T-helper 2 cell (primary cell): ENCODE measurements at regions not wholly inside any gene's neighbourhood (a gene's known extent, or its start where the extent isn't known, plus 50 kb on each side); places are given as distances from the start of the nearest gene placed in this dataset.
"Not testable (repeated sequence)": the region's sequence is repeated elsewhere in the genome, so short reads cannot be mapped to it uniquely, and the experiment has no call there.

Experiments
- DNase-seq, 5 experiments: peaks; one replicate each; pipeline versions ENCODE4 v3.0.0 to v3.0.0-alpha.2; 2012 to 2022

DNA sequence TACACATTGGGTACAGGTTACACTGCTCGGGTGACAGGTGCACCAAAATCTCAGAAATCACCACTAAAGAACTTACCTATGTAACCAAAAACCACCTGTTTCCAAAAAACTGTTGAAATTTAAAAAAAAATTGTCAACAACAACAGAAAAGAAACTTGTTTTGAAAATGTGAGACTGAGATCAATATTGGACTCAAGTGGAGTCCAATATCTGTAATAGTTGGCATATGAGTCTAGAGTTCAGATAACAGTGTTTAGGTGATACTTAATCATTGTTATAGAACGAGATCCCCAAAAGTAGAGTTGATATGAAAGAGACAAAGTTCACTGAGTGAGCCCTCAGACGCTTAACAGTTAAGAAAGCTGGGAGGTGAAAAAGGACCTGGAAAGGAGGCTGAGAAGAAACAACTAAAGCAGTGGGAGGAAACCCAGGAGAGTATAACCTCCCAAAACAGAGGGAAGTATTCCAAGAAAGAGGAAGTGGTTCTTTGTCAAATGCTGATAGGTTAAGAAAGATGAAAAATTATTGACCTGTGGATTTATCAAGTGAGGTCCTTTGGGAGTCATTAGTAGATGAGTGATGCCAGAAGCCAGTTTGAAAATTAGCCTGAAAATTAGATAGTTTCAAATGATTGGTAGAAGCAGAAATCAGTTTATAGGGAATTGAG, 388.6 kb upstream of the DPH6 start:
- DNase-seq: no peak

DNA sequence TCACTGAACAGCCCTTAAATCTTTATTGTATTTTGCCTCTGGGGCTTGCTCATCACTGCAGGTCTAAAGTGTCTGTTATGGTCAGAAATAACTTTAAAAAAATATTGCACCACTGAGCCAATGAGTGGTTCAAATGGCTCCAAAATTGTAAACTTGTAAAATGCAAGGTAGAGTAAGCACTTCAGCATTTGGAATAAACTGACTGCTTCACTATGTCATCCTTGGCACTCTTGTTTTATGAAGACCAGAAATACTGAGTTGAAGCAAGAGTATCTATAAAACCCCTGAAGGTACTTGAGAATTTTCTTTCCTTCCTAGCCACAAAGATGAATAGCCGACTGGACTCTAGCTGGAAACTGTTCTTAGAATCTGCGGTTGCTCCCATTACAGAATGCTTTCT, 390.3 kb upstream of the DPH6 start:
- DNase-seq: no peak

DNA sequence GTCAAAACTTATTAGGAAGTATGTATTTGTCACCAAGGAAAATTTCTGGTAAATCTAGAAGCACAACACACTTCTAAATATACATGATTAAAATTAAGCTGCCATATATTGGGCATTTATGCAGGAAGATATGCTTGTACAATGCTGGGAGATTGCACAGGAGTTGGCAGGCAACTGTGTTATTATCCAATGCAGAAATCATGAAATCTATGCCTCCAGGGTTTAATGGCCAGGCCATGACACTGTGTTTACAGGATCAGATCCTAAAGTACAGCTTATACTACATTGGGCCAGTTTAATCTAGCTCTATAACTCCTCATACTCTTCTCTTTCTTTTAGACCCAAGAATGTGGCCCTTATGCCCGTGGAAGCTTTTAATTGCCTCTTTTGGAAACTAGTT, 391.4 kb upstream of the DPH6 start:
- DNase-seq: no peak

DNA sequence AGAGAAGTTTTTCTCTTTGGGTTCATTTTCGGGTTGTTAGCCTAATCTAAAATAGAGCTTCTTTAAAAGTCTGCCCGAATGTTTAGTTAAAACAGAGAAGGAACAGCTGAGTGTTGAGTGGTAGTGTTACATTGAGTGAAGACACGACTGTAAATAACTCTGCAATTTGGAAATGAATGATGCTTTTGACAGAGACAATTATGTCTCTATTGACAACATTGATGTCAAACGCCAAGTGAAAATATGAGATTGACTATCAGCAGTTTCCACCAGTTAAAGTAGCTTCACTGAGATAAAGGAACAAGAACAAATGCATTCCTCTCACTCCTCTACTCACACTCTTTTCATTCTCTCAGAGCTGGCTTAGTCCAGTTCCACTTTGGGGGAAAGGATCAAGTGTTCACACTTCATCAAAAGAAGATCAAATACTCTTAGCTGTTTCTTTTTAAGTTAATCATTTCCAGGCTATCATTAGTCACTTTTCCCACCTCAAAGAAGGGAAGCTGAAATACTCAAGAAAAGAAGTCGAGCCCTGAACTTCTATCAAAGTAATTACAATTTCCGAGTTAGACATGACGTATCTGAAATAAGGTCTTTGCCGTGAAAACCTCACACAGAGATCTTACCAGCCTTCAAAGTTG, 399.1 kb upstream of the DPH6 start:
- DNase-seq: no peak

DNA sequence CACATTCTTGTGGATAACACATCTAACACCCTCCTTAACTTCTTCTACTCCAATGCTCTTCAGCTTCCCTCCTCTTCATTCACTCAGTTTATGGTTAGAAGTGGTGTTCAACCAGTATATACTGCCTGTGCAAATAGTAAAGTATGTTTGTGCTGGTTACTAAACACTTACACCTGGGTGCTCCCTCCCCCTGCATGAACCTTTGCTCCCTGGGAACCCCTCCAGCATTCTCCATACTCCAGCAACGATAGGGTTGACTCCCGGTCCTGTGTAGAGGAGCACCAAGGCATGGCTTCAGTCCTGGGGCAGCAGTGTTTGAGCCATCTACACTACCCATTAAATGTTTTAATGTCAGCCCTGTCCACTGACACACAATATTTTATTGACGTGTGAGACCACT, 407.5 kb upstream of the DPH6 start:
- no peak for DNase-seq

DNA sequence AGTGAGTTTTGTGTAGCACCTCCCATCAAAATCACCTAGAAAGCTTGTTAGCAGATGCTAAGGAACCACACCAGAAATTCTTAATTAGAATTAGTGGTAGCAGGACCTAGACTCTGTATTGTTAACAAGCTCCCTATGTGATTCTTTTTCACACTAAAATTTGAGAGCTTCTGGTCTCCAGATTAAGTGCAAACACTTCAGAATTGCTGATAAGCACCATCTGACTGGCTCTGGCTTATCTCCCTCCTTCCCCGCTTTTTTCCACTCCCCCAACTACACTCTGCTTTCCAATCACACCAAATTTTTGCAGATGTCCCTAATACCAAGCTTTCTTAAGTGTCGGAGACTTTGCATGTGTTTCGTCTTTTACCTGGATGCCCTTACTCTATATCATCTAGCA, 410.1 kb upstream of the DPH6 start:
- no peak for DNase-seq

DNA sequence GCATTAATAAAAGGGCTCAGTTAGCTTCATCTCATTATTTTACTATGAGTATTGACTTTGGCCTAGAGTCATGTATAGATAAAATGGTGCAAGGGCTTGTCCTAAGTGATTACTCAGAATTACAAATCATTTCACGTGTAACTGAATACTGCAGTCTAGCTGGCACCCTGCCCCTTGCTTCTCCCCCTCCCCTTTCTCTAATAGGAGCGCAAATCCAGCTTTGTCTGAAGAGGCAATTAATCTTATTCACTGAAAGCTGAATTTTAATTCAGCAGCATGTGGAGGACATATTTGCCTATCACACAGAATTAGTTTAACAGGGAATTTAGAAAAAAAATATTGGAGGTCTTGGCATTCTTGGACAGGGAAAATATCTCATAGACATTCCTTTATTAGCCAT, 412.1 kb upstream of the DPH6 start:
- no peak for DNase-seq

DNA sequence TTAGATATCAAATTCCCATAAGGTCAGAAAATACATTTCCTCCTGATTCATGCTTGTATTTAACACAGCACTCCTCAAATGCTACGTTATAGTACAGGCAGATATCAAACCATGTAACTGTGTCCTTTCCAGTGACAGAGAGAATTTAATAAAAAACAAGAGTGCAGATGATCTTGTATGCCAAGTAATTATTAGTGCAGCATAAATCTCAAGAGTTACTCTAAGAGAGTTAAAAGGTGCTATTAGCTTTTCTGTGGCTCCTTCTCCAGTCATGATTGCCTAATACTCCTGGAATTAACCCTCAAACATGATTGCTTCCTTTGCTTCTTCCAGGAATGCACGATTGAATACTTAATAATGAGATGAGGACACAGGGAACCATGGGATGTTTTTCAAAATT, 413.0 kb upstream of the DPH6 start:
- no peak for DNase-seq

DNA sequence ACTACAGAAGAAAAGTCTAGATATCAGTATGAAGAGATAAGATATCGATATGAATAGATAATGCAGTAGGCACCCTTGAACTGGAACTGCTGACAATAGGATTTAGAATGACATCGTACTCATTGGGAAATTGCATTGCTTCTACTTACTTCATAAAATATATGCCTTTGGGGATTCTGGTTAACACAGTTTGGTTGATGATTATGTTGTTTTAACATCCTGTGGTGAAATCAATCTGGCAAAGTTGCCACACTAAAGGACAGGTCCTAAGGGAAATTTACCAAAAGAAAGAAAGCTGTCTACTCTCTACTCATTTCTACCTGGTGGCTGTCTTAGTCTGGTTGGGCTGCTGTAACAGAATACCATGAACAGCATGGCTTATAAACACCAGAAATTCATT, 417.4 kb upstream of the DPH6 start:
- no peak for DNase-seq

DNA sequence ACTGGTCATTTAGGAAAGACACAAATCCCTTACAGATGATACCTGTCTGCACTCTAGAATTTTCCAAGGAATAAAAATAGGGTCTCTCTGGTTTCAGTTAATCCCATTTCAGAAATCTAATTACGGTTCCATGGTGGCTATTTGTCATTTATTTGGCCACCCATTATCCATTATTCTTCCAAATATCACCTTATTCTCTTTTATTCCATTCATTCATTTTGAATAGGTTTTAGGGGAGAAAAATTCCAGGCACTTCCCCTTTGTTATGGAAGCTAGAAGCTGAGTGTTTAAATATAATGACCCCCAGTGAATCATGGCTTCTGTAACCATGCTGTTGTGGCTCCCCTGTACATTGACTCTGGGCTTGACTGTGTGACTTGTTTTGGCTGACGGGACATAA, 420.8 kb upstream of the DPH6 start:
- DNase-seq: no peak

DNA sequence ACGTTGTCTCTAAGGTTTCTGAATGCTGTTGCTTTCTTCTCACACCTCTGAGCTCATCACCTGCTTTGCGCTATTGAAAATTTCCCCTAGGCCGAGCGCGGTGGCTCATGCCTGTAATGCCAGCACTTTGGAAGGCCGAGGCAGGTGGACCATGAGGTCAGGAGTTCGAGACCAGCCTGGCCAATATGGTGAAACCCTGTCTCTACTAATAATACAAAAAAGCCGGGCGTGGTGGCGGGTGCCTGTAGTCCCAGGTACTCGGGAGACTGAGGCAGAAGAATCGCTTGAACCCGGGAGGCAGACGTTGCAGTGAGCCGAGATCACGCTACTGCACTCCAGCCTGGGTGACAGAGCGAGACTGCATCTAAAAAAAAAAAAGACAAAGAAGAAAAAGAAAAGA, 422.0 kb upstream of the DPH6 start:
- DNase-seq: not testable (repeated sequence)

DNA sequence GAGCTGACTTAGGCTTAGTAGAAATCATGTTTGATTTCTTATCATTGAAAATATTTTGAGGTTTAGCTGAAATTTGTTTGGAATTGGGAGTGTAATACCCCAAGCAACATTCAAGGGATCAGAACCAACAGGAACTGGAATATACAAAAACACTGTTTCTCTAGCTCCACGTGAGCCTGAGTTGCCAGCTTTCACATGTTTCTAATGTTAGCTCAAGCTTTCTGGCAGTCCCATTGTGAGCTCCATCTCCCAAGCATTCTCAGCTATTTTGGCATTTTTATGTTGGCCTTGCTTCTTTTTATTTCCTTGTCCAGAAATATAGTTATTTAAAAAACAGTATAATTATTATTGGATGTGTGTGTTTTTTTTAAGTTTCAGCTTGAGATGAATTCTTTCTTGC, 427.1 kb upstream of the DPH6 start:
- DNase-seq: no peak

DNA sequence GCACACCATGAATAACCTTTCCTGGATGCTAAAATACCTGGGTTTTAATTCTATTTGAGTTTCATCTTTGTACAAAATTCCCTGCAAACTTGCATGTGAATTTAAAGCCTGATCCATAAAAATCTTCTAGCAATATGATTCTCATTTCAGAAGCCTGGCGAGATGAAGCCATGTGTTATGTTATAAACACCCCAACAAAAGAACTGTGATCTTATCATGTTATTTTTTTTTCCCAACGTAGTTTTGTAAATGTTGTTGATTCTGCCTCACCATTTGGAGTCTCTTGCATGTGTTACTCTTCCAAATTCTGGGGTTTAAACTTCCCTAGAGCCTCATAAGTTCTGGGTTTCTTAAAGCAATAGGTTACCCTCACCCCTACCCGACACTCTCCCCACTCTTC, 428.1 kb upstream of the DPH6 start:
- DNase-seq: no peak

DNA sequence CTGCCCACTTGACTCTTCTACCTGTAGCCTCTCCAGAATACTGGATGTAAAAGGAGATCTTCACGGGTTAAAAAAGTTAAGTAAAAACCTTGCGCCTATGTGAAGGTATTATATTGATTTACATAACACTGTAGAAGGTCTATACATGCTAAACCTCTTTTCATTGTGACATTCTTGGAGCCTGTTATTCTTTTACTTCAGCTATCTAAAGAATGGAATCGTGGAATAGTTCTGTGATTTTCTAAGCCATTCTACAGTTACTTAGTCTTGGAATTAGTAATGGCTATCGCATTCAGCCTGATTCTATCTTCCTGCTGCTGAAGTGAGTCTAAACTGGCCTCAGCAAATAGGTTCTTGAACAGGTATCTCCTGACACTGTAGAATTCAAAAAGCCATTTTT, 430.0 kb upstream of the DPH6 start:
- DNase-seq: no peak

DNA sequence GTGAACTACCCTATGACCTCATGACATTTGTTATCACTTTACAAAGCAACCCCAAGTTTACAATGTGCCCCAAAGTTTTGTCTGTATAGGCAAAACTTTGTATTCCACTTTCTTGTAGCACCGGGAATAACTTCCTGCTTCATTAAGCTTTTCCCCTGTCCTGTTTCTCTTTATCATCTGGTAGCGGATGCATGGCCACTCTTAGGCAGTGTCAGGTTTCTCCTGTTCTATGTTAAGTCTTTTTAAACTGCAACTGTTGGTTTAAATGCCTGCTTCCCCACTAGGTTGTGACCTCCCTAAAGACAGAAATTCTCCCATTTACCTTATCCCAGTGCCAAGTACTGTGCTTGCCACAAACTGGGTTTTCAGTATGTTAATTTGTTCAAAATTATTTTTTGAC, 433.6 kb upstream of the DPH6 start:
- DNase-seq: no peak

DNA sequence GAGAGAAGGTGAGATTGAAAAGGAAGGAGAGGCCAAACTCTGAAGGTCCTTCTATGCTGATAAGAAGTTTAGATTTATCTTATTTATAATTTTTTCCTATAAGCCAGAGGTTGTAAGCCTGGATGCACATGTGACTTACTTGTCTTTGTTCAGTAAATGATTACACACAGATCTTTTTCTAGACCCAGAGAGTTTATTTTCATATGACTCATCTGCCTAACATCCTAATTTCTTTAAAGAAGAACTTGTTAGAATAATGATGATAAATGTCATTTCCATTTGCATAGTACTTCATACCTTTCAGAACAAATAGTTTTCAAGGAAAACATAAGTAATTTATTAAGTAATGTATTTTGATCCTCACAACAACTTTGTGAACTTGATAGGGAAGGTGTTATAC, 434.8 kb upstream of the DPH6 start:
- DNase-seq: no peak

DNA sequence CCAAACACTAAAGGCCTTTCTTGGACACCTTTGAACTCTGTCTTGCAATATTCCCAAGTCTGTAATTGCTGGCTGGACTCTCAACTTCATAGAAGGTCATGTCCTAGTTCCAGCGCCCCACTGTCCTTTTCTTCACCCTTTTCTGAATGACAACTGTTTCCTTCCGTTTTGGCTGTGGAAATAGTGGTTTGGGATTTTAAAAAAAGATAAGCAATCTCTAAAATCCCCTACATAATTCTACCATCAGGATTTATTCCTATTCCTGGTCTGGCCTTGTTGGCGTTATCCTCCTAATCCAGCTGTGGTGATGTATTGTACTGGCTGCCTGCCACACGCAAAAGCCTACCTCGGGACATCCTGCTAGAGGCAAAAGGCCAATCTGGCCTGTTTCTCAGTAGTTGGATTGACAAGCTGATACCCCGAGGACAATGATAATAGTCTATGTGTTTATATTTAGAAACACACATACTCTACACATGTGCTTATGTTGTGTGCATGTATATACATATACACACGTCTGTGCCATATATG, 440.3 kb upstream of the DPH6 start:
- DNase-seq: no peak

DNA sequence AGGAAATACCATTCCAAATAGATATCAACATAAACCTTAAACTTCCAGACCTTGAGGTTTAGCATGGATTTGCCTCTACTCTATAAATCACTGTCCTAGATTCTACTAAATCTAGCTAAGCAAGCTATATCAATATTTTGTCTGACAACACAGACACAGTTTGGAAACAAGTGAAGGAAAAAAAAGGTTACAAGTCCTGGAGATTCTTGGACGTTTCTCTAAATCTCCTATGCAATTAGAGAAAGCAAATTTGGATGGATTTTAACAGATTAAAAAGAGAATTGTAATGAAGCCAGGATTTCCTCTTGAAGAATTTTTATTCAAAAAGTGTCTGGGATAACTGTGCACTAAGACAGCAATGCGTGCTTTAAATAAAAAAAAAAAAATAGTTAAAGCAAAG, 441.1 kb upstream of the DPH6 start:
- DNase-seq: no peak

DNA sequence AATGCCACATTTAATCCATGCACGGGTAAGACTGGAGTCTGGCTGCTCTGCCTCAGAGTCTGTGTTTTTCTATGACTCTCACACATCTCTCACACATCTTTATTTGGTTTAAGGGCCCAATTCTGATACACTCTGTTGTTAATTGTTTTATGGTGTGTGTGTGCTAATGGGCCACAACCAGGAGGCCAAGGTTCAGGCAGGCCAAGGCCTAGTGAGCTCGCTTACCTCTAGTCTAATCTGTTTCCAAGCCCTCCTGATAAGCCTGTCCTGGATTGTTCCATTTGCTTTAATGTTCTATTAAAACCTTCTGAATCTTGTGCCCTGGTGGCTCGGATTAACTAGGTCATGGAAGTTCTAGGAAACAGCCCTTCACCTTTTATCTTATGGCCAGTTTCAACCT, 445.4 kb upstream of the DPH6 start:
- DNase-seq: no peak

DNA sequence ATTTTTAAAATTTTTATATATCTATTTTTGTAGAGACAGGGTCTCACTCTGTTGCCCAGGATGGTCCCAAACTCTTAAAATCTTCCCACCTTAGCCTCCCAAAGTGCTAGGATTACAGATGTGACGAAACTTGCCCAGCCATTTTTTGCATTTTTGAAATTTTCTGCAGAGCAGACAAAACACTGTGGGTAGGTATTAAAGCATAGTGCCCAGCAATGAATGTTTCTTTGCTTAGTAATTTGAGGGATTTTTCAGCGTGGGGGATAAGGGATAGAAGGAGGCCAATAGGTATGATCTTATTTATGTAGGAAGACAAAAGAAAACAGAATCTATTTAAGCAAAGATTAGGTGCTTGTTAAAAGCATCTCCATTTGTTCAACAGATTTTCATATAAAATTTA, 446.8 kb upstream of the DPH6 start:
- DNase-seq: no peak

DNA sequence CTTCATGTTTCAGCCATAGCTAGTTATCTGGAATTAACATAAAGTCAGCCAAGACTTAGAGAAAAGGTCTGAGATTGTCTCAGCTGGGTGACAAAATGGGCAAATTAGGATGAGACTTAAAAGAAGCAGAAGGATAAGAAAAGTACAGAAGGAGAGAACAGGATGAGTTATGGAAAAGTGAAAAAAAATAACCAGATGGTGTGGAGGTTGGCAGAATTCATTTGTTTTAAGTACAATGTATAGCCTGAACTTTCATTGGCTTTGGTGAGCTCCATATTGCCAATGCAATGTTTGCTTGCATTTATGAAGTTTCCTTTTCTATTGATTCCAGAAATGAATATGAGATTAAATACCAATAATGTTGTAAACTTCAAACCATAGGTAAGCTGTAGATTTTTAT, 447.2 kb upstream of the DPH6 start:
- DNase-seq: no peak

DNA sequence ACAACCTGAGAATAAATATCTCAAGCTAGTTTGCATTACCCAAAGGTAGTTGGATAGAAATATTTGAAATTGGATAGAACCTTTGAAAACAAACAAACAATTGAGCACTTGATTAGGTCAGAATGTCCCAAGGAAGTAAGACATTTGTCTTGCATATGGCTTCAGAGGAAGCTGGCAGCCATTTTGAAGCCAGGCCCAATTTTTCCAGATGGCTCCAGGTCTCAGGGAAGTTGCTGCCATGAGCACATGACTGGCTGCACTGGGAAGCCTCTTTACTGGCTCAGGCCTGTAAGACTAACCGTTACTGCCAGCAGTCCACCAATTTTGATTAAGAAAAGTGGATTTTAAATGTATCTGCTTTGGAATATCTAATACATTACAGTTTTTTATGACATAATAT, 448.9 kb upstream of the DPH6 start:
- DNase-seq: no peak

DNA sequence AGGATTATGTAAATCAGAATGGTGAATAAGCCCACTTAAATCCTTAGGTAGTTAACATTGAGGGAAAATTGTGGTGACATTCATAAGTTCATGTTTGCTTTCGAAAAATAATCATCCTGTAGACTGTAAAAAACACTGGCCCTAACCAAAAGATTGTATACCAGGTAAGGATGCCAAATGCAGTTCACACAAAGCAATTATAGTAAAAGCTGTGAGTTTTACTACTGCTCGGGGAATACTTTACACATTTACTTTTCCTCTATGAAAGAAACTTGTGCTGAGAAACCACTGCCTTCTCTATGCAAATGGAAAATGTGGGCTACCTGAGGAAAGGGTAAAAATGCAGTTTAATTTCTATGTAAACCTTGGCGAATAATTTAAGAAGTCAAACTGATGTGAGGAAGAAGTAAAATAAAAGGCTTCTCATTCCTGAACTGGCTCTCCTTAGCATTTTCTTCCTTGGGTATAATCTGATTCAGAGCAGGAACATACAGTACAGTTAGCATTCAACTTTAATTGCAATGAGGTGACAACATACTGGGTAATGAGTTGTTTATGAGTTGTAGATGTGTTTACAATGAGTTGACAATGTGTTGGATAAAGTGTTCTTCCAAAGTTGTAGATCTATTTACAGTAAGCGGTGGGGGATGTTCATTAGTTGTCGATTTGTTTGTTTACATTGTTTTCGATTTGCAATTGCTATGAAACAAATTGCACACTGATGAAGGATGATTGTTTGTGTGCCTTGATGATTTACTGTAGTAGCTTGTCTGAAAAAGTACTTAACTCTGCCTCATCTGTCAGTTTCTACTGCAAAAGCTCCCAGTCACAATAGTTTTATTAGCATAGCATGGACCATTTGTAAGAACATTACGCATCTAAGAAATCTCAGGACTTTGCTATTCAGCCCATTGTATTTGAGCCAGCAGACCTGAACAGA, 453.0 kb upstream of the DPH6 start:
- DNase-seq: no peak
